GM12872 (cell line): ENCODE measurements at regions not wholly inside any gene's neighbourhood (a gene's known extent, or its start where the extent isn't known, plus 50 kb on each side); places are given as distances from the start of the nearest gene placed in this dataset.

Source experiments
- TF ChIP-seq, protein P1 (sequence below): IDR thresholded peaks from 3 replicates; pipeline ENCODE4 v1.5.1; 2011; ENCODE audit warnings: low read depth, mild to moderate bottlenecking, low read length, moderate library complexity; ENCODE audit not compliant: insufficient read depth

DNA sequence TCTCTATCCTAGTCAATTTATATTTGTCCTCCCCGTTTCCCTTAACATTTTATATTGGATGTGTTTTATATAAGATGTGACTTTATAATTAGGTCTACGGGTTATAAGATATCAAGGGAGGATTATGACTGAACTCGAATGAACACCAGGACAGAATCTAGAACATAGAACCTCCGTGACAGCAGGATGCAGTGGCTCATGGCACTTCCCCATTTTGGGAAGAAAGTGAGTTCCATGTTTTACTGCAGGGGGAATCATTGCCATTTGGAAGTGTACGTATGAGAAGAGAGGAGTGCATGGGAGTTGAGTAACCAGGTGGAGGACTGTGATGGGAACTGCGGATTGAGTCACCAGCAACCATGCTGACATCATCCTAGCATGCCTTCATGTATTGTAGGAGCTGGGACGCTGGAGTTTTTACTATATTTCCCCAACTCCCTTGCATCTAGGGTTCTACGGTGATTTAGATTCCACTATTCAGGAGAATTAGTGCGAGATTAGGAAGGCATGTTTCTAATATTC lies 56.1 kb upstream of the FOXC1 start:
- TF ChIP-seq, protein P1, sequence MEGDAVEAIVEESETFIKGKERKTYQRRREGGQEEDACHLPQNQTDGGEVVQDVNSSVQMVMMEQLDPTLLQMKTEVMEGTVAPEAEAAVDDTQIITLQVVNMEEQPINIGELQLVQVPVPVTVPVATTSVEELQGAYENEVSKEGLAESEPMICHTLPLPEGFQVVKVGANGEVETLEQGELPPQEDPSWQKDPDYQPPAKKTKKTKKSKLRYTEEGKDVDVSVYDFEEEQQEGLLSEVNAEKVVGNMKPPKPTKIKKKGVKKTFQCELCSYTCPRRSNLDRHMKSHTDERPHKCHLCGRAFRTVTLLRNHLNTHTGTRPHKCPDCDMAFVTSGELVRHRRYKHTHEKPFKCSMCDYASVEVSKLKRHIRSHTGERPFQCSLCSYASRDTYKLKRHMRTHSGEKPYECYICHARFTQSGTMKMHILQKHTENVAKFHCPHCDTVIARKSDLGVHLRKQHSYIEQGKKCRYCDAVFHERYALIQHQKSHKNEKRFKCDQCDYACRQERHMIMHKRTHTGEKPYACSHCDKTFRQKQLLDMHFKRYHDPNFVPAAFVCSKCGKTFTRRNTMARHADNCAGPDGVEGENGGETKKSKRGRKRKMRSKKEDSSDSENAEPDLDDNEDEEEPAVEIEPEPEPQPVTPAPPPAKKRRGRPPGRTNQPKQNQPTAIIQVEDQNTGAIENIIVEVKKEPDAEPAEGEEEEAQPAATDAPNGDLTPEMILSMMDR, result no peak

- TF ChIP-seq, protein P1, result no peak
Observed at GRCh38 chr6:1554141-1554475, 55.6 kb upstream of the FOXC1 start.

DNA sequence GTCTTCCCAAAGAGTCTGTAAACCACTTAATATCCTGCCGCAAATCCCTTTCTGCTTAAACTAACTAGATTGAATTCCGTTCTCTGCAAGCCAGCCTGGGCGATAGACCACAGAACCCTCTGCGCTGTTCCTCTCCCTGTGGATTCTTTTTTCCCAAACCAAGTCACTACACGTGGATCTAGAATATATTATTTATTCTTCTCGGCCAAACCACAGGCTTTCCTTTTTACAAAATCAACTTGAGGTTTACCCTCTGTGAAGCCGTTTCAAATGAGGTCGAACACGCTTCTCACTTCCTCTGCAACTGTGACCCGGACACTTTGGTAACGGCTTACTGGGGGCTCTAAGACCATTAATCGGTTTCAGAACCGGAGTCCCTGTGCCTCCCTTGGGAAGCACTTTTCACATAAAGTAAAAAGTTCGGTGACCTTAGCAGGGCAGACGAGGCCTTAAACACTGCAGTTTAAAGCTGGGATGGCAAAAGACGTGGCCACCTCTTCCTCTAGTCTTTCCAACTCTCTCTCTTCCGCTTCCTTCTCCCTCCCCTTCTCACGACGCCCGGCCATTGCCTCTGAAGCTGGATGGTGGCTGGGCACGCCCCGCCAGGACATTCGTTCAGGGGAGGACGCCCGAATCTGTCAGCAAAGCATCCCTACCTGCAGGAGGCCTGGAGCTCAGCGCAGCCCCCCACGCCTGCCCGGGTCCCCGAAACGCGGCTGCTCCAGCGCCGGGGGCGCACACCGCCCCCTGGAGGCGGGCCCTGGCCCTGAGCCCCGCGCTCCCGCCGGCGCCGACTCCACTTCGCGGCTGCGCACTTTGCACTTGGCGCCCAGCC lies 55.0 kb upstream of the FOXC1 start:
- TF ChIP-seq, protein P1, result peak; percentile 49

DNA sequence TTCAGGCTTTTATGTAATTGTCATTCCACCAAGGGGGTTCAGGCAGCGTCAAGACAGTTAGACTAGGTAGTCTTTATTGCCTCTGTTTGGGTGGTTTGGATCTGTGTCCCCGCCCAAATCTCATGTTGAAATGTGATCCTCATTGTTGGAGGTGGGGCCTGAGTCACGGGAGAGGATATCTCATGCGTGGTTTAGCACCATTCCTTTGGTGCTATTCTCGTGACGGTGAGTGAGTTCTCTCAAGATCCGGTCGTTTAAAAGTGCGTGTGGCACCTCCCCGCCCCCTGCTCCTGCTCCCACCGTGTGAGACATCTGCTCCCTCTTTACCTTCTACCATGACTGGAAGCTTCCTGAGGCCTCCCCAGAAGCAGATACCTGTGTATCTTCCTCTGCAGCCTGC lies 51.3 kb upstream of the FOXC1 start:
- TF ChIP-seq, protein P1, result no peak
